WTC11 (cell line): ENCODE measurements at regions not wholly inside any gene's neighbourhood (a gene's known extent, or its start where the extent isn't known, plus 50 kb on each side); places are given as distances from the start of the nearest gene placed in this dataset.

Experiments
- ATAC-seq: fragments of 200-7000 bp; cut with Tn5 transposase; 2 replicates; pipeline ENCODE4 v1.10.0; 2021; ENCODE audit warnings: mild to moderate bottlenecking, moderate library complexity
- CTCF ChIA-PET: fragments of 300-600 bp; sonication (Branson Sonifier 250); formaldehyde crosslinking; loops from one replicate; lab custom pipeline; 2021; ENCODE audit warnings: antibody characterized with exemption; lab: Charles Lee
- POLR2A ChIA-PET: fragments of 350-600 bp; sonication (Branson Sonifier 250); formaldehyde crosslinking; loops from one replicate; lab custom pipeline; 2021; ENCODE audit warnings: antibody characterized with exemption; lab: Charles Lee
- DNase-seq: peaks from one replicate; pipeline ENCODE4 v3.0.0; 2021; ENCODE audit warnings: low spot score
- H3K27ac Mint-ChIP-seq: 2 replicates; pipeline ENCODE4 v1.8.0; 2021; ENCODE audit warnings: mixed read lengths
- H3K27me3 Mint-ChIP-seq: 2 replicates; pipeline ENCODE4 v1.8.0; 2021; ENCODE audit warnings: low read depth, mild to moderate bottlenecking, moderate library complexity, mixed read lengths
- H3K36me3 Mint-ChIP-seq: 2 replicates; pipeline ENCODE4 v1.8.0; 2021; ENCODE audit warnings: mixed read lengths
- H3K4me1 Mint-ChIP-seq: 2 replicates; pipeline ENCODE4 v1.8.0; 2022; ENCODE audit warnings: mixed read lengths
- H3K4me3 Mint-ChIP-seq: 2 replicates; pipeline ENCODE4 v1.8.0; 2021; ENCODE audit warnings: mild to moderate bottlenecking, moderate library complexity, mixed read lengths
- H3K9me3 Mint-ChIP-seq: 2 replicates; pipeline ENCODE4 v1.8.0; 2021; ENCODE audit warnings: mixed read lengths
- AFF4 ChIP-seq: sonication (generic); formaldehyde crosslinking; IDR thresholded peaks from 2 replicates; pipeline ENCODE4 v1.8.1; 2023; ENCODE audit warnings: mild to moderate bottlenecking, missing genetic modification reagents, borderline replicate concordance
- AR ChIP-seq: fragments of 250-450 bp; sonication (Bioruptor Pico); IDR thresholded peaks from 2 replicates; pipeline ENCODE4 v1.9.0; 2021; ENCODE audit warnings: mild to moderate bottlenecking
- ATF6 ChIP-seq: sonication (generic); formaldehyde crosslinking; IDR thresholded peaks from 2 replicates; pipeline ENCODE4 v1.8.1; 2023; ENCODE audit warnings: mild to moderate bottlenecking, missing genetic modification reagents
- E2F1 ChIP-seq: sonication (generic); formaldehyde crosslinking; IDR thresholded peaks from 2 replicates; pipeline ENCODE4 v1.8.0; 2022; ENCODE audit warnings: mild to moderate bottlenecking, missing genetic modification reagents
- ERG ChIP-seq: fragments of 250-450 bp; sonication (Bioruptor Pico); IDR thresholded peaks from 2 replicates; pipeline ENCODE4 v1.8.0; 2021; ENCODE audit warnings: mild to moderate bottlenecking
- ETV6 ChIP-seq: sonication (generic); formaldehyde crosslinking; IDR thresholded peaks from 2 replicates; pipeline ENCODE4 v1.8.1; 2022; ENCODE audit warnings: mild to moderate bottlenecking, missing genetic modification reagents
- GTF2I ChIP-seq: fragments of 250-450 bp; sonication (Bioruptor Pico); conservative IDR thresholded peaks from 2 replicates; pipeline ENCODE4 v1.4.0; 2021; ENCODE audit warnings: mild to moderate bottlenecking
- IRF1 ChIP-seq: sonication (generic); formaldehyde crosslinking; IDR thresholded peaks from 2 replicates; pipeline ENCODE4 v1.8.0; 2023; ENCODE audit warnings: missing genetic modification reagents
- NFE2L1 ChIP-seq: sonication (generic); formaldehyde crosslinking; IDR thresholded peaks from 2 replicates; pipeline ENCODE4 v1.8.1; 2023; ENCODE audit warnings: missing genetic modification reagents
- NR1H2 ChIP-seq: sonication (generic); formaldehyde crosslinking; IDR thresholded peaks from 2 replicates; pipeline ENCODE4 v1.9.0; 2021; ENCODE audit warnings: mild to moderate bottlenecking, moderate library complexity, missing genetic modification reagents
- RELA ChIP-seq: sonication (generic); formaldehyde crosslinking; IDR thresholded peaks from 2 replicates; pipeline ENCODE4 v1.8.1; 2022; ENCODE audit warnings: missing genetic modification reagents, mild to moderate bottlenecking, borderline replicate concordance
- SP1 ChIP-seq: sonication (generic); formaldehyde crosslinking; conservative IDR thresholded peaks from 2 replicates; pipeline ENCODE4 v1.8.1; 2022; ENCODE audit warnings: missing genetic modification reagents
- TCF7 ChIP-seq: sonication (generic); formaldehyde crosslinking; IDR thresholded peaks from 2 replicates; pipeline ENCODE4 v1.8.0; 2022; ENCODE audit warnings: mild to moderate bottlenecking, low read depth, missing genetic modification reagents, moderate library complexity
- TP53 ChIP-seq: sonication (generic); formaldehyde crosslinking; IDR thresholded peaks from 2 replicates; pipeline ENCODE4 v1.8.1; 2023; ENCODE audit warnings: mild to moderate bottlenecking, missing genetic modification reagents
- ZBTB21 ChIP-seq: sonication (generic); formaldehyde crosslinking; IDR thresholded peaks from 2 replicates; pipeline ENCODE4 v1.8.1; 2023; ENCODE audit warnings: mild to moderate bottlenecking, missing genetic modification reagents, borderline replicate concordance
- ZNF219 ChIP-seq: sonication (generic); formaldehyde crosslinking; IDR thresholded peaks from 2 replicates; pipeline ENCODE4 v1.8.0; 2023; ENCODE audit warnings: missing genetic modification reagents, mild to moderate bottlenecking, borderline replicate concordance
- ZNF232 ChIP-seq: sonication (generic); formaldehyde crosslinking; IDR thresholded peaks from 2 replicates; pipeline ENCODE4 v1.8.0; 2022; ENCODE audit warnings: mild to moderate bottlenecking, missing genetic modification reagents
- ZNF263 ChIP-seq: sonication (generic); formaldehyde crosslinking; IDR thresholded peaks from 2 replicates; pipeline ENCODE4 v1.8.1; 2022; ENCODE audit warnings: low read depth, mild to moderate bottlenecking, moderate library complexity, missing genetic modification reagents
- ZNF416 ChIP-seq: fragments of 250-450 bp; sonication (Bioruptor Pico); IDR thresholded peaks from 2 replicates; pipeline ENCODE4 v1.9.0; 2021; ENCODE audit warnings: mild to moderate bottlenecking, inconsistent platforms

- peaks cover 2% of the 10 kb centered on the region for H3K27me3 Mint-ChIP-seq
- H3K36me3 Mint-ChIP-seq: no peaks in the 10 kb centered on the region
- H3K4me1 Mint-ChIP-seq: peaks cover 12% of the 10 kb centered on the region
- H3K4me3 Mint-ChIP-seq: no peak overlapping the region
- ATAC-seq: no peak
- CTCF ChIA-PET: no interaction called here
- H3K9me3 Mint-ChIP-seq: no peaks in the 10 kb centered on the region
- no peak overlapping the region for H3K27ac Mint-ChIP-seq
- TF ChIP-seq SP1 (CRISPR knock-in tag): no peak
- TF ChIP-seq ZNF416: no peak
- no peak for TF ChIP-seq GTF2I (CRISPR knock-in tag)
- no peak for TF ChIP-seq TP53 (CRISPR knock-in tag)
- POLR2A ChIA-PET: no interaction called here
- no peak for DNase-seq
Observed at GRCh38 chr4:89567936-89568335, 260.3 kb upstream of the GPRIN3 start.

- TF ChIP-seq TCF7: no peak
- TF ChIP-seq E2F1 (CRISPR knock-in tag): no peak
- no peak for TF ChIP-seq ZNF219 (CRISPR knock-in tag)
- TF ChIP-seq RELA: no peak
- no peak for TF ChIP-seq ERG (CRISPR knock-in tag)
- no peak for TF ChIP-seq ATF6
- TF ChIP-seq AFF4 (CRISPR knock-in tag): no peak
- no peak for TF ChIP-seq AR (CRISPR knock-in tag)
- no peak for TF ChIP-seq IRF1 (CRISPR knock-in tag)
- no peak for TF ChIP-seq ZNF232 (CRISPR knock-in tag)
- no peak for TF ChIP-seq NFE2L1
- TF ChIP-seq ZNF263 (CRISPR knock-in tag): no peak
- TF ChIP-seq ETV6: no peak
- no peak for TF ChIP-seq NR1H2 (CRISPR knock-in tag)
- TF ChIP-seq ZBTB21 (CRISPR knock-in tag): no peak
- ATAC-seq (no peak), DNase-seq (no peak)
- POLR2A ChIA-PET: no interaction called here
- H3K36me3 Mint-ChIP-seq: no peaks in the 10 kb centered on the region
- peaks cover 22% of the 10 kb centered on the region for H3K4me1 Mint-ChIP-seq
- H3K27ac Mint-ChIP-seq: no peak overlapping the region
- H3K9me3 Mint-ChIP-seq: no peaks in the 10 kb centered on the region
- peaks cover 24% of the 10 kb centered on the region for H3K27me3 Mint-ChIP-seq
- CTCF ChIA-PET: no interaction called here
- H3K4me3 Mint-ChIP-seq: no peak overlapping the region
Observed at GRCh38 chr4:89563431-89563830, 255.8 kb upstream of the GPRIN3 start.
